ENCODE measurements at regions not wholly inside any gene's neighbourhood (a gene's known extent, or its start where the extent isn't known, plus 50 kb on each side); places are given as distances from the start of the nearest gene placed in this dataset.

GRCh38 chr21:35390013-35390776 lies 341.1 kb upstream of the RUNX1 start:
- no peak for TF ChIP-seq POLR2AphosphoS5 (IDR thresholded peaks at IDR 0.05; ENCODE audit: low read depth, low read length)
- TF ChIP-seq POLR2A (IDR thresholded peaks at IDR 0.05; ENCODE audit: low read depth, low read length), result no peak
- no peak for TF ChIP-seq TAF1 (IDR thresholded peaks at IDR 0.05; ENCODE audit: borderline replicate concordance, low read depth, low read length)

All from GM12892 (cell line).